T-cell (primary cell): ENCODE measurements at regions not wholly inside any gene's neighbourhood (a gene's known extent, or its start where the extent isn't known, plus 50 kb on each side); places are given as distances from the start of the nearest gene placed in this dataset.

Experiments
- ATAC-seq, 4 experiments: fragments of 200-7000 bp in 3 of 4; fragments of 150-1000 bp in 1 of 4; cut with Tn5 transposase; replicated peaks in 1 of 4; 1 replicate in 3 of 4; 2 replicates in 1 of 4; pipeline ENCODE4 v1.10.0; 2021; ENCODE audit warnings: moderate library complexity in 3 of 4, mild to moderate bottlenecking in 2 of 4, moderate number of reproducible peaks in 1 of 4
- CTCF ChIA-PET, 2 donors: fragments of 300-600 bp; sonication (Branson Sonifier 250); formaldehyde crosslinking; loops; one replicate each; lab custom pipeline; 2022; ENCODE audit warnings: antibody characterized with exemption in 2 of 2; lab: Charles Lee
- POLR2A ChIA-PET, 2 donors: fragments of 300-600 bp; sonication (Branson Sonifier 250); formaldehyde crosslinking; loops; one replicate each; lab custom pipeline; 2022; ENCODE audit warnings: antibody characterized with exemption in 2 of 2; lab: Charles Lee
- DNase-seq, 35 experiments: peaks; one replicate each; pipeline versions ENCODE4 v3.0.0 to v3.0.0-alpha.2; 2013 to 2023
- H3K27ac ChIP-seq: one replicate; pipeline ENCODE4 v1.5.1; 2013; ENCODE audit warnings: low read length
- H3K27me3 ChIP-seq, 2 experiments: replicated peaks in 1 of 2; 1 replicate in 1 of 2; 2 replicates in 1 of 2; pipeline versions ENCODE4 v1.6.1 to v1.7.0; 2013; ENCODE audit warnings: low read length in 1 of 2, mixed read lengths in 1 of 2; ENCODE audit not compliant: control insufficient read depth in 2 of 2, insufficient read depth in 2 of 2; ENCODE audit errors: extremely low read depth in 1 of 2
- H3K36me3 ChIP-seq, 2 donors: 1 replicate in 1 of 2; 2 replicates in 1 of 2; pipeline versions ENCODE4 v1.6.1 to v1.7.0; 2013; ENCODE audit warnings: low read length in 1 of 2; ENCODE audit not compliant: control insufficient read depth in 2 of 2, insufficient read depth in 1 of 2; ENCODE audit errors: extremely low read depth in 1 of 2
- H3K4me1 ChIP-seq, 2 experiments: 1 replicate in 1 of 2; 2 replicates in 1 of 2; pipeline versions ENCODE4 v1.6.1 to v1.7.0; 2013; ENCODE audit warnings: low read length in 2 of 2, mixed read lengths in 1 of 2; ENCODE audit not compliant: insufficient read depth in 2 of 2, control insufficient read depth in 1 of 2; ENCODE audit errors: extremely low read depth in 1 of 2
- H3K4me3 ChIP-seq, 2 donors: 1 replicate in 1 of 2; 2 replicates in 1 of 2; pipeline versions ENCODE4 v1.5.1 to v1.7.0; 2013; ENCODE audit warnings: mild to moderate bottlenecking in 2 of 2, low read length in 1 of 2, moderate library complexity in 1 of 2; ENCODE audit not compliant: control insufficient read depth in 1 of 2; ENCODE audit errors: extremely low read depth in 1 of 2
- H3K9me3 ChIP-seq: 2 replicates; pipeline ENCODE4 v1.7.0; 2013
- H3K27ac Mint-ChIP-seq, 2 donors: one replicate each; pipeline ENCODE4 v1.8.0; 2020 to 2021; ENCODE audit warnings: mild to moderate bottlenecking in 2 of 2, mixed read lengths in 2 of 2
- H3K27me3 Mint-ChIP-seq, 2 donors: one replicate each; pipeline ENCODE4 v1.8.0; 2021 to 2022; ENCODE audit warnings: mixed read lengths in 2 of 2
- H3K36me3 Mint-ChIP-seq: one replicate; pipeline ENCODE4 v1.8.0; 2021; ENCODE audit warnings: mixed read lengths
- H3K4me1 Mint-ChIP-seq, 3 donors: one replicate each; pipeline ENCODE4 v1.8.0; 2020 to 2022; ENCODE audit warnings: mixed read lengths in 3 of 3, mild to moderate bottlenecking in 1 of 3
- H3K4me3 Mint-ChIP-seq, 3 donors: one replicate each; pipeline ENCODE4 v1.8.0; 2020 to 2022; ENCODE audit warnings: mild to moderate bottlenecking in 3 of 3, mixed read lengths in 3 of 3, moderate library complexity in 3 of 3
- H3K9me3 Mint-ChIP-seq, 3 donors: one replicate each; pipeline ENCODE4 v1.8.0; 2020 to 2022; ENCODE audit warnings: mixed read lengths in 3 of 3
- WGBS: methylation state at CpG from one replicate; pipeline ENCODE4 v1.1.5; 2013; ENCODE audit warnings: missing lambda C conversion rate; ENCODE audit not compliant: insufficient coverage; 5-methylcytosine and 5-hydroxymethylcytosine counted together

- Mint-ChIP-seq H3K4me1 (peaks cover 0 to 7% (median 0%) of the 10 kb centered on the region in 3 donors), H3K36me3 (no peaks in the 10 kb centered on the region), H3K4me3 (no peak overlapping the region), H3K9me3 (no peaks in the 10 kb centered on the region), H3K27ac (no peak overlapping the region), H3K27me3 (peaks cover 10 to 11% of the 10 kb centered on the region in 2 donors)
- H3K27me3 ChIP-seq = peaks cover 0 to 10% of the 10 kb centered on the region in 2 experiments
- no peaks in the 10 kb centered on the region for H3K36me3 ChIP-seq
- H3K4me3 ChIP-seq = no peak overlapping the region
- no peak for DNase-seq
- H3K4me1 ChIP-seq = no peaks in the 10 kb centered on the region
- ChIA-PET POLR2A (interaction anchor here in 1 of 2 donors (0.5 kb wide), 1 partner anchor 243 kb away, joined by 4 read pairs; no protein-coding TSS in a partner anchor), CTCF (no interaction called here)
- ATAC-seq = no peak
- 86% methylated on average over 16 of the region's 28 CpGs for WGBS
- H3K9me3 ChIP-seq = no peaks in the 10 kb centered on the region
- no peak overlapping the region for H3K27ac ChIP-seq
These were observed 64.1 kb upstream of the INSIG1 start for GRCh38 chr7:155233311-155234157.

DNA sequence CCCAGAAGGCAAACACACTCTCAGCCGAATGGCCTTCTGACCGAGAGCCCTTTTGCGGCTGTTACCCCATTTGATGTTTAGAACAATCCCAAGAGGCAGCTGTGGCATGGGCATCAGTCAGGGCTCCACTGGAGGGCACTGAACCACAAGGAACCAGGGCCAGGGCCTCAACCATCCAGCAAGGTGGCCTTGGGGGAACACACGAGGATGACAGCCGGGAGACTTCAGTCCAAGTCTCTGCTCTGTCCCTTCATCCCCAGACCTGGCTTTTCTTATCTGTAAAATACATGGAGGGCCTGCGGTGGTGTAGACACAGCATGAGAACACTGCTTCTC, 63.6 kb upstream of the INSIG1 start:
- ChIA-PET CTCF (interaction anchor here in 1 of 2 donors (0.5 kb wide), 1 partner anchor 111 kb away, joined by 6 read pairs; no protein-coding TSS in a partner anchor), POLR2A (no interaction called here)
- H3K27me3 Mint-ChIP-seq = peaks cover 16% of the 10 kb centered on the region in 2 donors
- no peaks in the 10 kb centered on the region for H3K36me3 Mint-ChIP-seq
- Histone ChIP-seq H3K36me3 (no peaks in the 10 kb centered on the region), H3K9me3 (no peaks in the 10 kb centered on the region), H3K4me1 (no peaks in the 10 kb centered on the region), H3K27me3 (peaks cover 0 to 10% of the 10 kb centered on the region in 2 experiments), H3K4me3 (no peak overlapping the region), H3K27ac (no peak overlapping the region)
- peak in 5 of 35 experiments; percentile 4 to 30 (median 25) for DNase-seq
- H3K4me3 Mint-ChIP-seq = no peak overlapping the region
- WGBS = 93% methylated on average over 3 of the region's 6 CpGs
- H3K27ac Mint-ChIP-seq = no peak overlapping the region
- ATAC-seq = peak in 1 of 4 experiments; percentile 44
- H3K4me1 Mint-ChIP-seq = peaks cover 0 to 7% (median 0%) of the 10 kb centered on the region in 3 donors
- H3K9me3 Mint-ChIP-seq = no peaks in the 10 kb centered on the region

- H3K4me3 ChIP-seq = no peak overlapping the region
- 88% methylated on average over 10 of the region's 14 CpGs for WGBS
- H3K27me3 ChIP-seq = peaks cover 0 to 10% of the 10 kb centered on the region in 2 experiments
- no peak overlapping the region for H3K27ac Mint-ChIP-seq
- CTCF ChIA-PET = no interaction called here
- H3K4me1 ChIP-seq = no peaks in the 10 kb centered on the region
- peaks cover 16 to 20% of the 10 kb centered on the region in 2 donors for H3K27me3 Mint-ChIP-seq
- no peak overlapping the region for H3K4me3 Mint-ChIP-seq
- H3K4me1 Mint-ChIP-seq = peaks cover 0 to 7% (median 0%) of the 10 kb centered on the region in 3 donors
- H3K27ac ChIP-seq = no peak overlapping the region
- H3K9me3 ChIP-seq = no peaks in the 10 kb centered on the region
- no peaks in the 10 kb centered on the region for H3K9me3 Mint-ChIP-seq
- H3K36me3 ChIP-seq = no peaks in the 10 kb centered on the region
- DNase-seq = no peak
- ATAC-seq = no peak
- POLR2A ChIA-PET = no interaction called here
- no peaks in the 10 kb centered on the region for H3K36me3 Mint-ChIP-seq
These were observed 62.5 kb upstream of the INSIG1 start for GRCh38 chr7:155234950-155235789.

DNA sequence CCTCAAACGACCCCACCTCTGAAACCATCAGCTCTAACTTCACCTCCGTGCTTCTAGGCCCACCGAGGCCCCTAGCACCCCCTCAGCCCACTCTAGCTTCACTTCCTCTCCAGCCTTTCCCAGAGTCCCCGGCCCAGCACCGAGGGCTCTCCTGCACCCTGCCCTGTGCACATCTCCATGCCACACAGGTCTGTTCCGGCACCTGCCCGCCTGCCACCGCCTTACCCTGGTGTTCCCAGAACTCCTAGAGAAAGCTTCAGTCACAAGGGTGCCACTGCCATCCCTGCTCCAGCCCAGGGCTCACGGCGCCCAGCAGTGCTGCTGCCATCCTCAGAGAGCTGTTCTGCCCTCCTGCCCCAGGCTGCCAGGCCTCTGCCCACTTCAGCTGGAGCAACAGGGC, 61.3 kb upstream of the INSIG1 start:
- H3K27ac Mint-ChIP-seq = no peak overlapping the region
- no peaks in the 10 kb centered on the region for H3K36me3 Mint-ChIP-seq
- ATAC-seq (no peak), DNase-seq (no peak)
- H3K27me3 Mint-ChIP-seq = peaks cover 16 to 20% of the 10 kb centered on the region in 2 donors
- WGBS = 82% methylated on average over 10 of the region's 10 CpGs
- ChIA-PET POLR2A (no interaction called here), CTCF (no interaction called here)
- H3K27me3 ChIP-seq = peaks cover 0 to 10% of the 10 kb centered on the region in 2 experiments
- no peaks in the 10 kb centered on the region for H3K36me3 ChIP-seq
- no peaks in the 10 kb centered on the region for H3K4me1 ChIP-seq
- H3K4me3 ChIP-seq = no peak overlapping the region
- no peak overlapping the region for H3K4me3 Mint-ChIP-seq
- H3K27ac ChIP-seq = no peak overlapping the region
- no peaks in the 10 kb centered on the region for H3K9me3 Mint-ChIP-seq
- no peaks in the 10 kb centered on the region for H3K9me3 ChIP-seq
- H3K4me1 Mint-ChIP-seq = peaks cover 0 to 7% (median 0%) of the 10 kb centered on the region in 3 donors

DNA sequence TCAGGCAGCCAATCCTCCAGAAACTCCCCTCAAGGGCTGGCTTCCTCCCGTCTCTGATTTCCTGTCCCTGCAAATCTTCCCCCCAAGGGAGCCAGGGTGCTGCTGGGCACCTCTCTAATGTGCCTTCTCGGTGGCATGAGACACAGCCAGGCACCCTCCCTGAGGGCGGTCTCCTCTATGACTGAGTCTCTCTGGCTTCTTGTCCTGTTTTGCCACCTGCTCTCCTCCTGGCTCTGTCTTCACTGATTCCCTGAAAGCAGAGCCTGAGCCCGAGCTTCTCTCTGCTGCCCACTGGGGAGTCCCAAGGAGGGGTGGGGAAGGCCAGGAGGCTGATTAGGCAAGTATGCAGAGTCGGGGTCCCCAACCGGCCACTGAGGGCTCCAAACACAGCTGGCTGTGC, 60.4 kb upstream of the INSIG1 start:
- Mint-ChIP-seq H3K27ac (no peak overlapping the region), H3K36me3 (no peaks in the 10 kb centered on the region), H3K9me3 (no peaks in the 10 kb centered on the region), H3K4me3 (no peak overlapping the region), H3K27me3 (peaks cover 21 to 26% of the 10 kb centered on the region in 2 donors), H3K4me1 (peaks cover 0 to 7% (median 0%) of the 10 kb centered on the region in 3 donors)
- H3K9me3 ChIP-seq = no peaks in the 10 kb centered on the region
- H3K36me3 ChIP-seq = no peaks in the 10 kb centered on the region
- ChIA-PET CTCF (interaction anchor here in 1 of 2 donors (0.8 kb wide), 1 partner anchor 287 kb away, joined by 4 read pairs; no protein-coding TSS in a partner anchor), POLR2A (interaction anchor here in 1 of 2 donors (0.6 kb wide), 1 partner anchor 298 kb away, joined by 3 read pairs; no protein-coding TSS in a partner anchor)
- H3K27me3 ChIP-seq = peaks cover 0 to 10% of the 10 kb centered on the region in 2 experiments
- H3K27ac ChIP-seq = no peak overlapping the region
- DNase-seq (no peak), ATAC-seq (no peak)
- 78% methylated on average over 6 of the region's 6 CpGs for WGBS
- H3K4me3 ChIP-seq = no peak overlapping the region
- no peaks in the 10 kb centered on the region for H3K4me1 ChIP-seq

DNA sequence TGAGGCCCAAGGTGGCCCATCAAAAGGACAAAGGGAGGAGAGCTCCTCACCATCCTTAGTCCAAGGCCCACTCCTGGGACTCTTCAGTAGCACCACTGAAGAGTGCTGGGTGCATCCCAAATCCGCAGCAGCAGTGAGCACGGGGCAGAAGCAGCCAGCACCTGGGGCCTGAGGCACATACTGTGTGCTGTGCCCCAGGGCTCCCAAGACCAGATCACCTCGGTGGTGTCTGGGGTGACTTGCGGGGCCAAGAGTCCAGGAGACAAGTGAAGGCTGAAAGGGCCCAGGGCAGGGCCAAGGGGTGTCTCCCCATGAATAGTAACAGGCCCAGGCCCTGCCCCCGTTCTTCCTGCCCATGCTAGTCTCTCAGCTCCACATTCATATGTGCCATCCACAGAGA, 59.9 kb upstream of the INSIG1 start:
- Histone ChIP-seq H3K27me3 (peaks cover 0 to 10% of the 10 kb centered on the region in 2 experiments), H3K4me1 (no peaks in the 10 kb centered on the region), H3K9me3 (no peaks in the 10 kb centered on the region), H3K27ac (no peak overlapping the region), H3K4me3 (no peak overlapping the region), H3K36me3 (no peaks in the 10 kb centered on the region)
- no peak overlapping the region for H3K4me3 Mint-ChIP-seq
- H3K36me3 Mint-ChIP-seq = no peaks in the 10 kb centered on the region
- 91% methylated on average over 5 of the region's 5 CpGs for WGBS
- no peak overlapping the region for H3K27ac Mint-ChIP-seq
- DNase-seq (no peak), ATAC-seq (no peak)
- CTCF ChIA-PET = interaction anchor here in 1 of 2 donors (0.8 kb wide), 1 partner anchor 286 kb away, joined by 4 read pairs; no protein-coding TSS in a partner anchor
- H3K9me3 Mint-ChIP-seq = no peaks in the 10 kb centered on the region
- H3K27me3 Mint-ChIP-seq = peaks cover 21 to 26% of the 10 kb centered on the region in 2 donors
- peaks cover 0 to 7% (median 0%) of the 10 kb centered on the region in 3 donors for H3K4me1 Mint-ChIP-seq
- POLR2A ChIA-PET = interaction anchor here in 1 of 2 donors (0.6 kb wide), 1 partner anchor 298 kb away, joined by 3 read pairs; no protein-coding TSS in a partner anchor
